Neural cell (in vitro differentiated cells): ENCODE measurements at regions not wholly inside any gene's neighbourhood (a gene's known extent, or its start where the extent isn't known, plus 50 kb on each side); places are given as distances from the start of the nearest gene placed in this dataset.

Experiments used
- H2AFZ ChIP-seq: fragments of 200-600, 300-800 bp; sonication (generic), shearing (Covaris generic); 2 replicates; pipeline ENCODE4 v1.6.0; 2014; ENCODE audit warnings: low read depth, mild to moderate bottlenecking, antibody characterized with exemption, low read length, moderate library complexity
- H3F3A ChIP-seq: fragments of 200-600 bp; shearing (Covaris generic); 2 replicates; pipeline ENCODE4 v1.6.1; 2016; ENCODE audit warnings: mild to moderate bottlenecking, moderate library complexity, mixed read lengths, antibody characterized with exemption, low read length; ENCODE audit not compliant: insufficient read depth, poor library complexity, severe bottlenecking
- H3K27ac ChIP-seq: fragments of 200-600, 300-800 bp; sonication (generic), shearing (Covaris generic); 2 replicates; pipeline ENCODE4 v1.5.1; 2014; ENCODE audit warnings: mild to moderate bottlenecking, low read length, moderate library complexity
- H3K27me3 ChIP-seq: fragments of 300-800, 200-600 bp; sonication (generic), shearing (Covaris generic); 2 replicates; pipeline ENCODE4 v1.6.0; 2014; ENCODE audit warnings: mild to moderate bottlenecking, low read depth, low read length, moderate library complexity; ENCODE audit not compliant: insufficient read depth
- H3K36me3 ChIP-seq: fragments of 300-800, 200-600 bp; sonication (generic), shearing (Covaris generic); 2 replicates; pipeline ENCODE4 v1.5.1; 2014; ENCODE audit warnings: mild to moderate bottlenecking, antibody characterized with exemption, low read length, moderate library complexity; ENCODE audit not compliant: insufficient read depth
- H3K4me2 ChIP-seq: fragments of 300-800, 200-600 bp; sonication (generic), shearing (Covaris generic); 2 replicates; pipeline ENCODE4 v1.6.0; 2014; ENCODE audit warnings: mild to moderate bottlenecking, low read length
- H3K4me3 ChIP-seq: fragments of 300-800, 200-600 bp; sonication (generic), shearing (Covaris generic); 2 replicates; pipeline ENCODE4 v1.5.1; 2014; ENCODE audit warnings: mild to moderate bottlenecking, low read length, moderate library complexity
- H3K79me2 ChIP-seq: fragments of 200-600 bp; shearing (Covaris generic); replicated peaks from 2 replicates; pipeline ENCODE4 v1.6.0; 2014; ENCODE audit warnings: mild to moderate bottlenecking, low read length, moderate library complexity; ENCODE audit not compliant: insufficient read depth
- H3K9ac ChIP-seq: fragments of 300-800, 200-600 bp; sonication (generic), shearing (Covaris generic); 2 replicates; pipeline ENCODE4 v1.6.1; 2016; ENCODE audit warnings: mild to moderate bottlenecking, low read length, mixed read lengths
- H3K9me2 ChIP-seq: fragments of 200-600 bp; shearing (Covaris generic); 2 replicates; pipeline ENCODE4 v1.6.1; 2016; ENCODE audit warnings: mild to moderate bottlenecking, low read length, mixed read lengths; ENCODE audit not compliant: insufficient read depth
- H3K9me3 ChIP-seq: fragments of 200-600, 300-800 bp; sonication (generic), shearing (Covaris generic); 2 replicates; pipeline ENCODE4 v1.6.1; 2016; ENCODE audit warnings: mild to moderate bottlenecking, mixed run types, low read length, moderate library complexity, mixed read lengths
- H4K20me1 ChIP-seq: fragments of 200-600 bp; shearing (Covaris generic); 2 replicates; pipeline ENCODE4 v1.6.1; 2016; ENCODE audit warnings: mild to moderate bottlenecking, mixed run types; ENCODE audit not compliant: insufficient read depth
- EP300 ChIP-seq: fragments of 450-650 bp; conservative IDR thresholded peaks from 2 replicates; pipeline ENCODE4 v1.6.1; 2014; ENCODE audit warnings: antibody characterized with exemption, mild to moderate bottlenecking, moderate library complexity; ENCODE audit not compliant: poor library complexity, severe bottlenecking
- EZH2 ChIP-seq: fragments of 200-600, 300-800 bp; shearing (Covaris generic), sonication (generic); IDR thresholded peaks from 2 replicates; pipeline ENCODE4 v1.6.1; 2014; ENCODE audit warnings: antibody characterized with exemption, low read length, borderline replicate concordance, mild to moderate bottlenecking; ENCODE audit not compliant: insufficient read depth, poor library complexity, severe bottlenecking
- MXI1 ChIP-seq: fragments of 450-650 bp; conservative IDR thresholded peaks from 2 replicates; pipeline ENCODE4 v1.6.1; 2014; ENCODE audit warnings: antibody characterized with exemption, mild to moderate bottlenecking; ENCODE audit not compliant: poor library complexity, severe bottlenecking
- POLR2AphosphoS5 ChIP-seq: IDR thresholded peaks from 2 replicates; pipeline ENCODE4 v1.6.1; 2012
- RAD21 ChIP-seq: fragments of 450-650 bp; conservative IDR thresholded peaks from 2 replicates; pipeline ENCODE4 v1.6.1; 2014; ENCODE audit warnings: antibody characterized with exemption, mild to moderate bottlenecking, moderate library complexity
- REST ChIP-seq: IDR thresholded peaks from 2 replicates; pipeline ENCODE4 v1.6.1; 2012; ENCODE audit warnings: borderline replicate concordance
- SMC3 ChIP-seq: fragments of 450-650 bp; conservative IDR thresholded peaks from 2 replicates; pipeline ENCODE4 v1.6.1; 2014; ENCODE audit warnings: antibody characterized with exemption, mild to moderate bottlenecking, moderate library complexity; ENCODE audit not compliant: poor library complexity
- TAF1 ChIP-seq: IDR thresholded peaks from 2 replicates; pipeline ENCODE4 v1.6.1; 2012; ENCODE audit warnings: low read depth
- TF ChIP-seq, protein P1 (sequence below): fragments of 450-650 bp; IDR thresholded peaks from 2 replicates; pipeline ENCODE4 v1.5.1; 2014; ENCODE audit warnings: antibody characterized with exemption, mild to moderate bottlenecking, moderate library complexity; ENCODE audit not compliant: poor library complexity, severe bottlenecking

DNA sequence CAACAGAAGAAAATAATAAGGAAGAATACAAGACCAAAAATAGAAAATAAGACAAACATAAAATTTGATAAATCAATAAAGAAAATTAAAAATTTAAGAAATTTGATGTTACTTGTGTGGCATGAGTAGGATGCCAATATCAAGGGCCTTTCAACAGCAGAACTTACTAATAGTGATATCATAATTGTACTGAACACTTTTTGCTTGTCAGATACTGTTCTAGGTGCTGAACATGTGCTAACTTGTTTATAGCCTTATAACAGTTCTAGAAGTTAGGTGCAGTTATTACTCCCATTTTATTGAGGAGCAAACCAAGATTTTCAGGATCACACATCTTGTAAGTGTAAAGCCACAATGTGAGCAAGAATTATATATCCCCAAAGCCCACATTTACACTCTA, 546.0 kb upstream of the EPHA5 start:
- Histone ChIP-seq H3K79me2 (no peaks in the 10 kb centered on the region), H3K27ac (no peak overlapping the region), H3K36me3 (no peaks in the 10 kb centered on the region), H3F3A (no peaks in the 10 kb centered on the region), H4K20me1 (no peaks in the 10 kb centered on the region), H3K9me3 (no peaks in the 10 kb centered on the region), H3K9ac (no peak overlapping the region), H2AFZ (no peak overlapping the region), H3K27me3 (no peaks in the 10 kb centered on the region), H3K4me3 (no peak overlapping the region), H3K4me2 (no peak overlapping the region), H3K9me2 (no peaks in the 10 kb centered on the region)
- no peak for TF ChIP-seq TAF1

GRCh38 chr4:66212489-66212888, 542.2 kb upstream of the EPHA5 start:
- Histone ChIP-seq H3K4me2 (no peak overlapping the region), H3K79me2 (no peaks in the 10 kb centered on the region), H3K9me2 (no peaks in the 10 kb centered on the region), H2AFZ (no peak overlapping the region), H4K20me1 (no peaks in the 10 kb centered on the region), H3K27me3 (no peaks in the 10 kb centered on the region), H3K36me3 (no peaks in the 10 kb centered on the region), H3F3A (no peaks in the 10 kb centered on the region), H3K9me3 (no peaks in the 10 kb centered on the region), H3K9ac (no peak overlapping the region), H3K27ac (no peak overlapping the region), H3K4me3 (no peak overlapping the region)
- TF ChIP-seq MXI1 (no peak), EP300 (no peak), EZH2 (no peak), RAD21 (no peak), REST (no peak), TAF1 (no peak), SMC3 (no peak), POLR2AphosphoS5 (no peak)
- TF ChIP-seq, protein P1, sequence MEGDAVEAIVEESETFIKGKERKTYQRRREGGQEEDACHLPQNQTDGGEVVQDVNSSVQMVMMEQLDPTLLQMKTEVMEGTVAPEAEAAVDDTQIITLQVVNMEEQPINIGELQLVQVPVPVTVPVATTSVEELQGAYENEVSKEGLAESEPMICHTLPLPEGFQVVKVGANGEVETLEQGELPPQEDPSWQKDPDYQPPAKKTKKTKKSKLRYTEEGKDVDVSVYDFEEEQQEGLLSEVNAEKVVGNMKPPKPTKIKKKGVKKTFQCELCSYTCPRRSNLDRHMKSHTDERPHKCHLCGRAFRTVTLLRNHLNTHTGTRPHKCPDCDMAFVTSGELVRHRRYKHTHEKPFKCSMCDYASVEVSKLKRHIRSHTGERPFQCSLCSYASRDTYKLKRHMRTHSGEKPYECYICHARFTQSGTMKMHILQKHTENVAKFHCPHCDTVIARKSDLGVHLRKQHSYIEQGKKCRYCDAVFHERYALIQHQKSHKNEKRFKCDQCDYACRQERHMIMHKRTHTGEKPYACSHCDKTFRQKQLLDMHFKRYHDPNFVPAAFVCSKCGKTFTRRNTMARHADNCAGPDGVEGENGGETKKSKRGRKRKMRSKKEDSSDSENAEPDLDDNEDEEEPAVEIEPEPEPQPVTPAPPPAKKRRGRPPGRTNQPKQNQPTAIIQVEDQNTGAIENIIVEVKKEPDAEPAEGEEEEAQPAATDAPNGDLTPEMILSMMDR, result no peak
